ENCODE measurements at regions not wholly inside any gene's neighbourhood (a gene's known extent, or its start where the extent isn't known, plus 50 kb on each side); places are given as distances from the start of the nearest gene placed in this dataset.

- no peak for TF ChIP-seq CTCF (IDR thresholded peaks at IDR 0.05)
- no peak overlapping the region for H3K4me3 ChIP-seq
- H3K27ac ChIP-seq, result no peak overlapping the region
- DNase-seq (ENCODE audit: low spot score), result no peak
Observed at GRCh38 chr13:70505809-70506208, 397.6 kb upstream of the KLHL1 start.

- DNase-seq (ENCODE audit: low spot score), result no peak
- no peak overlapping the region for H3K27ac ChIP-seq
- H3K4me3 ChIP-seq, result no peak overlapping the region
- no peak for TF ChIP-seq CTCF (IDR thresholded peaks at IDR 0.05)
Observed at GRCh38 chr13:70502944-70503343, 394.7 kb upstream of the KLHL1 start.

GRCh38 chr13:70490320-70490935 is 382.2 kb upstream of the KLHL1 start:
- DNase-seq (ENCODE audit: low spot score), result no peak
- no peak overlapping the region for H3K4me3 ChIP-seq
- H3K27ac ChIP-seq, result no peak overlapping the region
- TF ChIP-seq CTCF (IDR thresholded peaks at IDR 0.05), result no peak

GRCh38 chr13:70484931-70485330 is 376.7 kb upstream of the KLHL1 start:
- H3K4me3 ChIP-seq, result no peak overlapping the region
- no peak for TF ChIP-seq CTCF (IDR thresholded peaks at IDR 0.05)
- H3K27ac ChIP-seq, result no peak overlapping the region
- DNase-seq (ENCODE audit: low spot score), result no peak

GRCh38 chr13:70483599-70484276 is 375.5 kb upstream of the KLHL1 start:
- no peak overlapping the region for H3K4me3 ChIP-seq
- no peak overlapping the region for H3K27ac ChIP-seq
- TF ChIP-seq CTCF (IDR thresholded peaks at IDR 0.05), result no peak
- DNase-seq (ENCODE audit: low spot score), result no peak

- TF ChIP-seq CTCF (IDR thresholded peaks at IDR 0.05), result no peak
- Histone ChIP-seq H3K4me3 (no peak overlapping the region), H3K27ac (no peak overlapping the region)
- DNase-seq (ENCODE audit: low spot score), result no peak
Observed at GRCh38 chr13:70473907-70474306, 365.7 kb upstream of the KLHL1 start.

- no peak for TF ChIP-seq CTCF (IDR thresholded peaks at IDR 0.05)
- Histone ChIP-seq H3K4me3 (no peak overlapping the region), H3K27ac (no peak overlapping the region)
- no peak for DNase-seq (ENCODE audit: low spot score)
Observed at GRCh38 chr13:70469077-70469476, 360.8 kb upstream of the KLHL1 start.

All from coronary artery (tissue), 2 donors.